AG09309 (cell line): ENCODE measurements at regions not wholly inside any gene's neighbourhood (a gene's known extent, or its start where the extent isn't known, plus 50 kb on each side); places are given as distances from the start of the nearest gene placed in this dataset.

Experiments used
- DNase-seq: peaks from one replicate; pipeline ENCODE4 v3.0.0-alpha.2; 2010; ENCODE audit warnings: low read depth
- H3K4me3 ChIP-seq: 2 replicates; pipeline ENCODE4 v1.5.1; 2011; ENCODE audit warnings: mild to moderate bottlenecking, low read depth, low read length, moderate library complexity; ENCODE audit not compliant: control insufficient read depth
- CTCF ChIP-seq: IDR thresholded peaks from 2 replicates; pipeline ENCODE4 v1.5.1; 2011; ENCODE audit warnings: mild to moderate bottlenecking, low read depth, low read length, inconsistent platforms; ENCODE audit not compliant: insufficient read depth, control insufficient read depth; ENCODE audit errors: missing control alignments

GRCh38 chr3:28703843-28704242 lies 355.2 kb upstream of the AZI2 start:
- TF ChIP-seq CTCF: no peak

DNA sequence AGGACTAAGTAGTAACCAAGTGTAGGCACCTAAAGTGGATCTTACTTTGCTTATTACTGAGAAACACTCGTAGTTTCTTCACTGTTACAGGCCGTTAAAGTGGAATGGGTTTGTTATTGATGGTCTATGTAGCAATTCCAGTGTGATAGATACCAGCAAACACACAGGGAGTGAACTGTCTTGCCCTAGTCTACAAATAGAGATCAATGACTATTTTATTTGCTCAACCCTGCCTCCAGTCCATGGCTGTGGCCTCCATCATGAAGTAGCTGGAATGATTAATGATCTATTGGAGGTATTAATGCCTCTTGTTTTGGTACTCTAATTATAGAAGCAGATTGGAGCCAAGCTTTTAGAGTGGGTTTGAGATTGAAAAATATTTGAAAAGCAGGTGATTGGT lies 362.7 kb upstream of the AZI2 start:
- H3K4me3 ChIP-seq: no peak overlapping the region
- no peak for TF ChIP-seq CTCF
- DNase-seq: no peak

More at GRCh38 chr3:28703843-28704242, 355.2 kb upstream of the AZI2 start:
- no peak overlapping the region for H3K4me3 ChIP-seq
- DNase-seq: no peak

DNA sequence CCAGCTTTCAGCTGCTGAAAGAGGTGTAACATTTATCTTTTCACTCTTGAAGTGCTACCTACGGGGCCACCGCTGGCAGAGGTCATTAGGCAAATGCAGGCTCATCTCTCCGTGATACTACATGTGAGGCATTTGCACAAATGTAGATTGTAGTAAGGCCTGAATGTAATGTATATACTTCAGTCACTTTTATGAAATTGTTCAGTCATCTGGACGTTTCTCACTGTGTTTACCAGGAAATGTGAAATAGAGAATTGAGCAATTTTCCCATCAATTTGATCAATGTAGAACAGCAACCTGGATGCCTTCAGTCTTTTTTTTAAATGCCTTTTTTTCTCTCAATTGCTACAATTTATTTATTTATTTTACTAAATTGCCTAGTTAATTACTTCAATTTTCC lies 368.3 kb upstream of the AZI2 start:
- no peak for TF ChIP-seq CTCF
- no peak overlapping the region for H3K4me3 ChIP-seq
- no peak for DNase-seq

DNA sequence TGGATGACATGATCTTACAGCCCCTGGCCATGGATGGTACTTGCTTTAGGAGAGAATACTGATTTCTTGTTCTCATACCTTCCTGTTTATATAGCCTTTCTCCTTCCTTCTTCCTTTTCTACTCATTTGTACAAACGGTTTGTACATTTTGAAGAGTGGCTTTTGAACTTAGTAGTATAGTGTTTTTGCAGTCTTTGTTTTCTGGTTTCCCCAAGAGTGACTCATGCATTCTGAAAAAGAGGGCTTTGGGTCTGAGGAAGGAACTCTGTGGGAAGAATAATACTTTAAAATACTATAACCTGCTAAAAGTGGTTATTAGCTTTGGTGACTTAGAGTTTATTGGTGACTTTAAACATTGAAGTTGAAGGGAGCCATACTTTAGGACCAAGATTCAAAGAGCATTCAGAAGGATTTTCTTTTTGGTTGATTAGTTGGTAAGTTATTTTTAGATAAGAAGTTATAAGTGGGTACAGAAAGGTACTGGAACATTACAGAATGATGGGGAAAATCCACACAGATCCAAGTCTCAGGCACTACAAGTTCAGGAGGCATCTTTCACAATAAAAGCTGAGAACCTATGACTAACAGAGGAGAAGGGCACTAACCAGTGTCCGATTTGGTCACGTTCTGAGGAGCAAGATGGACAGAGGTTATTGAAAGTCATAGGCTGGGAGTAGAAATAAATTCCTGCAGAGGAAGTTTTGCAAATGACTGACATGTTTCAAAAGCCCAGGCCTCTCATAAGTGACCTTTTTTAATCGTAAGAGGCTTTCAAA lies 369.6 kb upstream of the AZI2 start:
- DNase-seq: no peak
- no peak overlapping the region for H3K4me3 ChIP-seq
- no peak for TF ChIP-seq CTCF

DNA sequence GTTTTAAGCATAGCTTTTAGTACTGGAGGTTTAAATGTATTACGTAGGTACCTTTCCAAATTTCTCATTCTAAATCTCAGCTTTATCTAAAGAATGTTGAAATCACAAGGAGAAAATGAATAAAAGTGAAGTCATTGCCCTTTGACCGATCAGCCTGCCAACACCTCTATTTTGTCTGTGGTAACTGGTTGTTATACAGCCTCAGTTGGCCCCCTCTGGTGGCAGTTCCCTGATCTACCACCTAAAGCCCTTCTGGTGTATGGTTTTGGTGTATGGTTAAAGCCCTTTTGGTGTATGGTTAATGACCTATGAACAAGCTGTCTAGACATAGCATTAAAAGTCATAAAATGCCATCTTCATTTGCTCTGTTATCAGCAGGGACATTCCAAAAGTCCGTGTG lies 378.2 kb upstream of the AZI2 start:
- TF ChIP-seq CTCF: peak; percentile 48
- DNase-seq: no peak
- no peak overlapping the region for H3K4me3 ChIP-seq

DNA sequence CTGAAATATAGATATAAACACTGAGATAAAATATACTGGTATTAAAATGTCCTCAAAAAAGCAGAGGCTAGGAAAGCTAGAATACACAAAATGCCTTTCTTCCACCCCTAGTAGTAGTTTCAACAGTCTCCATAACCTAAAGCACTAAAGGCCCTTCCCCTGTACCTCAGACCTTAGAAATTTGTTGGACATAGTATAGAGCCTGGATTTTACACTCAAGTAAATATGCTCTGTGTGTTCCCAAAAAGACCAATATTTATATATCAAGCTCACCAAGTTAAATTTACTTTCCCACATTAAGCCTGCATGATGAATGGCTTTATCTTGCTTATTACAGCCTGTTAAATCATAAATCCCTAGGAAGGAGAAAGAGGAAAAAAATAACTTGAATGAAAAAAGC lies 378.7 kb upstream of the AZI2 start:
- H3K4me3 ChIP-seq: no peak overlapping the region
- no peak for DNase-seq
- TF ChIP-seq CTCF: no peak
